GM06990 (cell line): ENCODE measurements at regions not wholly inside any gene's neighbourhood (a gene's known extent, or its start where the extent isn't known, plus 50 kb on each side); places are given as distances from the start of the nearest gene placed in this dataset.
"Not testable (repeated sequence)": the region's sequence is repeated elsewhere in the genome, so short reads cannot be mapped to it uniquely, and the experiment has no call there.

Source experiments
- DNase-seq: peaks from one replicate; pipeline ENCODE4 v3.0.0-alpha.2; 2011; ENCODE audit not compliant: insufficient read length; ENCODE audit errors: extremely low read depth
- H3K27me3 ChIP-seq: replicated peaks from 2 replicates; pipeline ENCODE4 v1.6.0; 2011; ENCODE audit warnings: low read length; ENCODE audit not compliant: control insufficient read depth, insufficient read depth
- H3K36me3 ChIP-seq: 2 replicates; pipeline ENCODE4 v1.5.1; 2011; ENCODE audit warnings: low read length; ENCODE audit not compliant: control insufficient read depth, insufficient read depth
- H3K4me3 ChIP-seq: replicated peaks from 2 replicates; pipeline ENCODE4 v1.5.1; 2011; ENCODE audit warnings: low read depth, mild to moderate bottlenecking, control low read depth, low read length
- CTCF ChIP-seq: IDR thresholded peaks from 2 replicates; pipeline ENCODE4 v1.5.1; 2011; ENCODE audit warnings: low read length, control low read depth, mild to moderate bottlenecking, inconsistent platforms; ENCODE audit not compliant: insufficient read depth, poor library complexity, severe bottlenecking

DNA sequence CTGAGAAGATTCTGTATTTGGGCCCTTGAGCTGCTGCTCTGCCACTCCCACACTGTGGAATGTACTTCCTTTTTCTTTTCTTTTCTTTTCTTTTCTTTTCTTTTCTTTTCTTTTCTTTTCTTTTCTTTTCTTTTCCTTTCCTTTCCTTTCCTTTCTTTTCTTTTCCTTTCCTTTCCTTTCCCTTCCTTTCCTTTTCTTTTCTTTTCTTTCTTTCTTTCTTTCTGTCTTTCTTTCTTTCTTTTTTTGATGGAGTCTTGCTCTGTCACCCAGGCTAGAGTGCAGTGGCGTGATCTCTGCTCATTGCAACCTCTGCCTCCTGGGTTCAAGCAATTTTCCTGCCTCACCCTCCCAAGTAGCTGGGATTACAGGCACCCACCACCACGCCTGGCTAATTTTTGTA is 89.8 kb downstream of the DNAAF6 start:
- H3K36me3 ChIP-seq, DNase-seq, H3K27me3 ChIP-seq, H3K4me3 ChIP-seq: not testable (repeated sequence)

GRCh38 chrX:107298276-107298675 is 91.9 kb downstream of the DNAAF6 start:
- no peak for DNase-seq
- H3K27me3 ChIP-seq = no peaks in the 10 kb centered on the region
- no peak for TF ChIP-seq CTCF

DNA sequence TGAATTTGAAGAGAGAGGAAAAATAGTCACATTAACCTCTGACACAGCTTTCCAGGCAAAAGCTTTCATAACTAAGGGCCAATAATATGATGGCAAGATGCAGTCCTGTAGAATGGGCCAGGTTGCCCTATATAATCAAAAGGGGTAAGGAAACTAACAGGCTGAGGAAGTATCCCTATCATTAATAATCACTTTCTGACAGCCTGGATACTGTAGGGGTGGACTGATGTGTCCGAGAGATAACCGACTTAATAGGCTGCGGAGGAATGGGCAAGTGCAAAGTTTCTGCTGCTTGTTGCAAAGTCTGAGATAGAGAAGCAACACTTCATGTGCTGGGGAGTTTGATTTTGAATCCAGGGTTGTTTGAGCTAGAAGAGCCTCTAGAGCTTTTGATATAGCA is 94.8 kb downstream of the DNAAF6 start:
- DNase-seq = no peak
- no peak for TF ChIP-seq CTCF
- H3K36me3 ChIP-seq = no peaks in the 10 kb centered on the region

More at GRCh38 chrX:107298276-107298675, 91.9 kb downstream of the DNAAF6 start:
- Histone ChIP-seq H3K36me3 (no peaks in the 10 kb centered on the region), H3K4me3 (no peak overlapping the region)

DNA sequence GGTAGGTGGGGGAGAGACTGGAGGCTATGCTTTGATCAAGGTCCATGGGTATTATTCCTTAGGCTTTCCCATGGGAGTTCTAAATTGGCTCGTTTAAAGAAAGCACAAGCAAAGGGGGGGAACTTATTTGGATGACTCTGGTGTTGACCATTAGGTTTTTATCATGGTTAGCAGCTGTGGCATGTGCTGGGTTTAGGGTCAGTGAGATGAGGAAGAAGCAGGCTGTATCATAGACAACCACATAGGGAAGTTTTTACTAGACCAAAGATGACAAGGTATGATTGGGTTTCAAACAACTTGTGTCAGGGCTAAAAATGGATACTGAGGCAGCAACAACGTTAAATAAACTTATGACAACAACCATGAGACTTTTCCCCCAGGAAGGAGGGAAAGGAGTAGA is 97.7 kb downstream of the DNAAF6 start:
- no peak for DNase-seq
- no peaks in the 10 kb centered on the region for H3K27me3 ChIP-seq
- H3K4me3 ChIP-seq = no peak overlapping the region
- TF ChIP-seq CTCF = no peak
- no peaks in the 10 kb centered on the region for H3K36me3 ChIP-seq

More for the DNA sequence above, 94.8 kb downstream of the DNAAF6 start:
- Histone ChIP-seq H3K4me3 (no peak overlapping the region), H3K27me3 (no peaks in the 10 kb centered on the region)

DNA sequence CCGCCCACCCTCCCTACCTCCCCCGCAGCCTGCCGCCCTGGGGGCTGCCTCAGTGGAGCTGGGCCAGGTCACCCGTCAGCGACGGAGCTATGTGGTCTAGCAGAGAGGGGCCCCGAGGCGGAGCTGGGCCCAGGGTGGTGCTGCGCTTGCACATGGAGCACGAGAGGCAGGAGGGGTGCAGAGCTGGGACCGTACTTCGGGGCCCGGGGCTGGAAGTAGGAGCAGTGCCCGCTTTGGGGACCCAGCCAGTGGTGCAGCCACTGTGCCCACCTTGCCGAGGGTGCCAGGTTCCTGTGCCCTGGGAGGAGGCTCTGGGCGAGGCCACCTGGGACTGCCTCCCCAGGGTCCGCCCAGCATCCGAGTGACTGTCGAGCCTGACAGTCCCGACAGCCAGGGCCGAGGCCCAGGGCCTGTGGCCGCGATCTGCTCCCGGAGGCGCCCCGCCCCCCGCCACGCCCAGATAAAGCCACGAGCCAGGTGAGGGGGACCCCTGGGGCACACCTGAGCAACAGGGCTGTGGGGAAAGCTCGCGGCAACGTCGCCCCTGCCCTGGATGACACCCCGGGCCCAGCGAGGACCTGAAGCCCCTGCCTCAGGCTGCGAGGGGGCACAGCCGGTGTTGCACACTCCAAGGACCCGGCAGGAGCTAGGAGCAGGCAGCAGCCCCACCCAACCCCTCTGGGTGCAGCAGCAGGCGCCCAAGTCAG is 117.5 kb downstream of the DNAAF6 start:
- Histone ChIP-seq H3K27me3 (no peaks in the 10 kb centered on the region), H3K36me3 (no peaks in the 10 kb centered on the region), H3K4me3 (no peak overlapping the region)
- DNase-seq = no peak
- no peak for TF ChIP-seq CTCF

DNA sequence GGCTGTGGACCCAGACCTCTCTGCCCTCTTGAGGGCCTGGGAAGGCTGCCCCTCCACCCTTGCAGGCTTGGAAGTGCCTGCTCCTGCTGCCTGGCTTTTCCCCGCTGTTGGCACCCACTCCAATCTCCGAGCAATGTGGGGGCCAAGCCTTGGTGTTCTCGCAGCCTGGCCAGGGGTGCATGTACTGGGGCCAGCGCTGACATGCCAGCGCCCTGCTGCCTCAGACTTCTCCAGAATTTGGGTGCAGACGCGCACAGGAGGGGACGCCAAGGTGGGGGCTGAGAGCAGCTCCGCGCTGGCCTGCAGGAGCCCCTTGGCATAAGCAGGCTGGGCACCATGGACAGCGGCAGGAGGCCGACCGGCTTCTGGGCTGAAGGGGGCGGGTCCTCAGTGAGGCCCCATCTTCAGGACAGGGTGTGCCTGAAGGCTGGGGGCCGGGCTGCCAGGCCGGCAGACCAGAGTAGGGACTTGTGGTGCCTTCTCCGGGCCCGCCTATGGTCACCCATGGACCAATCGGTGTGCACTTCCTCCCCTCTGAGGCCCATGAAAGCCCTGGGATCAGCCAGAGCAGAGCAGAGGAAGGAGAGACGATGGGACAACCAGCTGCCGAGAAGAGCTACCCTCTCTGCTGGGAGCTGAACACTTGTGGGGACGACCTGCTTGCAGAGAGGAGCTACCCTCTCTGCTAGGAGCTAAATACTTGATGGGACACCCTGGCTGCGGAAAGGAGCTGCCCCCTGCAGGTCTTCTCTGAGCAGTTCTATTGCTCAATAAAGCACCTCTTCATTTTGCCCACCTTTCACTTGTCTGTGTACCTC is 118.3 kb downstream of the DNAAF6 start:
- H3K4me3 ChIP-seq = no peak overlapping the region
- H3K27me3 ChIP-seq = no peaks in the 10 kb centered on the region
- peak; percentile 28 for TF ChIP-seq CTCF
- peak; percentile 14 for DNase-seq
- H3K36me3 ChIP-seq = no peaks in the 10 kb centered on the region
